H1 (cell line): ENCODE measurements at regions not wholly inside any gene's neighbourhood (a gene's known extent, or its start where the extent isn't known, plus 50 kb on each side); places are given as distances from the start of the nearest gene placed in this dataset.

ENCODE experiments used
- POU5F1 ChIP-seq: IDR thresholded peaks from 2 replicates; pipeline ENCODE4 v1.6.1; 2011; ENCODE audit warnings: low read depth, mild to moderate bottlenecking, low read length, moderate library complexity
- TBP ChIP-seq: IDR thresholded peaks from 2 replicates; pipeline ENCODE4 v1.6.1; 2011; ENCODE audit warnings: low read depth, low read length, improper control_type of control experiment

GRCh38 chr11:15667127-15667725 lies 552.5 kb downstream of the INSC start (continued):
- TF ChIP-seq TBP = no peak
- no peak for TF ChIP-seq POU5F1
- TF ChIP-seq, all 59 proteins: peak for 0
